GM12892 (cell line): ENCODE measurements at regions not wholly inside any gene's neighbourhood (a gene's known extent, or its start where the extent isn't known, plus 50 kb on each side); places are given as distances from the start of the nearest gene placed in this dataset.

Source experiments
- POLR2A ChIP-seq: IDR thresholded peaks from 2 replicates; pipeline ENCODE4 v1.6.1; 2011; ENCODE audit warnings: low read depth, low read length, control low read depth
- POLR2AphosphoS5 ChIP-seq: IDR thresholded peaks from 2 replicates; pipeline ENCODE4 v1.6.1; 2011; ENCODE audit warnings: low read depth, low read length, control low read depth
- TAF1 ChIP-seq: IDR thresholded peaks from 2 replicates; pipeline ENCODE4 v1.6.1; 2011; ENCODE audit warnings: low read depth, mild to moderate bottlenecking, control low read depth, low read length, borderline replicate concordance

DNA sequence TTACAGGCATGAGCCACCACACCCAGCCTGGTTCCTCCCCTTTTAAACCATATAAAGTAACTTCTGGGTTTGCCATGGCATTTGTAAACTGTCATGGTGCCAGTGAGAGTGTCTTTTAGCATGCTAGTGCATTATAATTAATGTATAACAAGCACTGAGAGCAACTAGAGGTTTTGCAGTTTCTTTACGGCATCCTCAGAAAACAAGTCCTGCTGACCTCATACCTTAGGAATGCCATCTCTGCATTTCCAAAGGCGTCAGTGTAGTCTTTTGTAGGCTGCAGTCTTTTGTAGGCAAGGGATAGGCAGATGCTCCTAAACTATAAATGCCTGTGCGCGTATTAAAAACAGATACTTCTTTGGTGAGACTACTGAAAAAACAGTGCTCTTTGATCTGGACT lies 75.0 kb upstream of the EZR start:
- no peak for TF ChIP-seq POLR2A
- TF ChIP-seq TAF1: no peak
- TF ChIP-seq POLR2AphosphoS5: no peak
